NB4 (cell line): ENCODE measurements at regions not wholly inside any gene's neighbourhood (a gene's known extent, or its start where the extent isn't known, plus 50 kb on each side); places are given as distances from the start of the nearest gene placed in this dataset.
"Not testable (repeated sequence)": the region's sequence is repeated elsewhere in the genome, so short reads cannot be mapped to it uniquely, and the experiment has no call there.

ENCODE experiments used
- DNase-seq: peaks from one replicate; pipeline ENCODE4 v3.0.0; 2010; ENCODE audit warnings: low read depth
- H3K4me3 ChIP-seq: one replicate; pipeline ENCODE4 v1.5.1; 2011; ENCODE audit warnings: mild to moderate bottlenecking, low read depth, low read length, moderate library complexity
- CTCF ChIP-seq: IDR thresholded peaks from one replicate; pipeline ENCODE4 v1.5.1; 2012; ENCODE audit warnings: low read depth, low read length
- MAX ChIP-seq: IDR thresholded peaks from 2 replicates; pipeline ENCODE4 v1.6.1; 2011; ENCODE audit warnings: low read depth, low read length
- MYC ChIP-seq: IDR thresholded peaks from 2 replicates; pipeline ENCODE4 v1.6.1; 2011; ENCODE audit warnings: low read depth, low read length
- POLR2A ChIP-seq: IDR thresholded peaks from 2 replicates; pipeline ENCODE4 v1.6.1; 2011; ENCODE audit warnings: mild to moderate bottlenecking; ENCODE audit not compliant: insufficient read length; ENCODE audit errors: extremely low read depth

- TF ChIP-seq CTCF (no peak), MAX (no peak), MYC (no peak), POLR2A (no peak)
- no peak overlapping the region for H3K4me3 ChIP-seq
- no peak for DNase-seq
Observed at GRCh38 chr2:176914371-176914770, 298.2 kb upstream of the HNRNPA3 start.

GRCh38 chr2:176922545-176922944 lies 290.0 kb upstream of the HNRNPA3 start:
- not testable (repeated sequence) for DNase-seq, H3K4me3 ChIP-seq

- no peak overlapping the region for H3K4me3 ChIP-seq
- DNase-seq, result no peak
- TF ChIP-seq POLR2A (no peak), MAX (no peak), CTCF (no peak), MYC (no peak)
Observed at GRCh38 chr2:176923205-176923604, 289.4 kb upstream of the HNRNPA3 start.

- no peak for DNase-seq
- no peak for TF ChIP-seq MAX
- TF ChIP-seq MYC, result no peak
- no peak for TF ChIP-seq POLR2A
- no peak for TF ChIP-seq CTCF
- no peak overlapping the region for H3K4me3 ChIP-seq
Observed at GRCh38 chr2:176924909-176925534, 287.6 kb upstream of the HNRNPA3 start.

GRCh38 chr2:176926453-176926852 lies 286.1 kb upstream of the HNRNPA3 start:
- no peak overlapping the region for H3K4me3 ChIP-seq
- TF ChIP-seq POLR2A, result no peak
- no peak for TF ChIP-seq MYC
- TF ChIP-seq MAX, result no peak
- TF ChIP-seq CTCF, result no peak
- DNase-seq, result no peak

GRCh38 chr2:176929387-176929786 lies 283.2 kb upstream of the HNRNPA3 start:
- not testable (repeated sequence) for DNase-seq, H3K4me3 ChIP-seq

- no peak for TF ChIP-seq MYC
- no peak for TF ChIP-seq POLR2A
- no peak for TF ChIP-seq CTCF
- TF ChIP-seq MAX, result no peak
- no peak overlapping the region for H3K4me3 ChIP-seq
- DNase-seq, result peak; percentile 15
Observed at GRCh38 chr2:176931588-176932563, 280.7 kb upstream of the HNRNPA3 start.
